ENCODE measurements at regions not wholly inside any gene's neighbourhood (a gene's known extent, or its start where the extent isn't known, plus 50 kb on each side); places are given as distances from the start of the nearest gene placed in this dataset.

- peak overlapping the region; percentile 36 for H3K27ac Mint-ChIP-seq
- H3K36me3 Mint-ChIP-seq, result peaks cover 9% of the 10 kb centered on the region
- H3K4me1 Mint-ChIP-seq, result peaks cover 47% of the 10 kb centered on the region
- H3K9me3 Mint-ChIP-seq, result no peaks in the 10 kb centered on the region
- H3K27me3 Mint-ChIP-seq, result no peaks in the 10 kb centered on the region
- H3K4me3 Mint-ChIP-seq, result no peak overlapping the region
Measured at GRCh38 chr2:181239201-181239799, 217.9 kb upstream of the ITGA4 start.

- Mint-ChIP-seq H3K36me3 (peaks cover 9% of the 10 kb centered on the region), H3K4me1 (peaks cover 48% of the 10 kb centered on the region), H3K27ac (no peak overlapping the region), H3K4me3 (no peak overlapping the region), H3K9me3 (no peaks in the 10 kb centered on the region), H3K27me3 (no peaks in the 10 kb centered on the region)
Measured at GRCh38 chr2:181240844-181241243, 216.3 kb upstream of the ITGA4 start.

GRCh38 chr2:181241366-181241765 lies 215.8 kb upstream of the ITGA4 start:
- Mint-ChIP-seq H3K27ac (no peak overlapping the region), H3K27me3 (no peaks in the 10 kb centered on the region), H3K36me3 (peaks cover 9% of the 10 kb centered on the region), H3K4me3 (no peak overlapping the region), H3K9me3 (no peaks in the 10 kb centered on the region), H3K4me1 (peaks cover 48% of the 10 kb centered on the region)

GRCh38 chr2:181241797-181242196 lies 215.4 kb upstream of the ITGA4 start:
- Mint-ChIP-seq H3K9me3 (no peaks in the 10 kb centered on the region), H3K36me3 (peaks cover 9% of the 10 kb centered on the region), H3K4me3 (no peak overlapping the region), H3K27ac (no peak overlapping the region), H3K4me1 (peaks cover 48% of the 10 kb centered on the region), H3K27me3 (no peaks in the 10 kb centered on the region)

GRCh38 chr2:181242262-181242661 lies 214.9 kb upstream of the ITGA4 start:
- Mint-ChIP-seq H3K9me3 (no peaks in the 10 kb centered on the region), H3K4me3 (no peak overlapping the region), H3K4me1 (peaks cover 48% of the 10 kb centered on the region), H3K27ac (no peak overlapping the region), H3K27me3 (no peaks in the 10 kb centered on the region), H3K36me3 (peaks cover 5% of the 10 kb centered on the region)

GRCh38 chr2:181243319-181243718 lies 213.9 kb upstream of the ITGA4 start:
- Mint-ChIP-seq H3K4me1 (peaks cover 42% of the 10 kb centered on the region), H3K9me3 (no peaks in the 10 kb centered on the region), H3K4me3 (no peak overlapping the region), H3K27ac (peak overlapping the region; percentile 35), H3K27me3 (no peaks in the 10 kb centered on the region), H3K36me3 (peaks cover 4% of the 10 kb centered on the region)

GRCh38 chr2:181250691-181251090 lies 206.5 kb upstream of the ITGA4 start:
- Mint-ChIP-seq H3K9me3 (no peaks in the 10 kb centered on the region), H3K27me3 (no peaks in the 10 kb centered on the region), H3K4me3 (no peak overlapping the region), H3K27ac (no peak overlapping the region), H3K36me3 (peaks cover 6% of the 10 kb centered on the region), H3K4me1 (peaks cover 37% of the 10 kb centered on the region)

GRCh38 chr2:181252262-181253148 lies 204.7 kb upstream of the ITGA4 start:
- H3K27ac Mint-ChIP-seq, result no peak overlapping the region
- peaks cover 37% of the 10 kb centered on the region for H3K4me1 Mint-ChIP-seq
- H3K27me3 Mint-ChIP-seq, result no peaks in the 10 kb centered on the region
- H3K9me3 Mint-ChIP-seq, result no peaks in the 10 kb centered on the region
- peaks cover 10% of the 10 kb centered on the region for H3K36me3 Mint-ChIP-seq
- no peak overlapping the region for H3K4me3 Mint-ChIP-seq

GRCh38 chr2:181253438-181253837 lies 203.7 kb upstream of the ITGA4 start:
- H3K27me3 Mint-ChIP-seq, result no peaks in the 10 kb centered on the region
- peaks cover 37% of the 10 kb centered on the region for H3K4me1 Mint-ChIP-seq
- peaks cover 10% of the 10 kb centered on the region for H3K36me3 Mint-ChIP-seq
- no peaks in the 10 kb centered on the region for H3K9me3 Mint-ChIP-seq
- no peak overlapping the region for H3K4me3 Mint-ChIP-seq
- H3K27ac Mint-ChIP-seq, result no peak overlapping the region

- Mint-ChIP-seq H3K4me1 (peaks cover 43% of the 10 kb centered on the region), H3K9me3 (no peaks in the 10 kb centered on the region), H3K4me3 (no peak overlapping the region), H3K36me3 (peaks cover 12% of the 10 kb centered on the region), H3K27ac (no peak overlapping the region), H3K27me3 (no peaks in the 10 kb centered on the region)
Measured at GRCh38 chr2:181255651-181256050, 201.5 kb upstream of the ITGA4 start.

- no peaks in the 10 kb centered on the region for H3K27me3 Mint-ChIP-seq
- no peaks in the 10 kb centered on the region for H3K9me3 Mint-ChIP-seq
- no peak overlapping the region for H3K4me3 Mint-ChIP-seq
- peaks cover 10% of the 10 kb centered on the region for H3K36me3 Mint-ChIP-seq
- H3K4me1 Mint-ChIP-seq, result peaks cover 42% of the 10 kb centered on the region
- no peak overlapping the region for H3K27ac Mint-ChIP-seq
Measured at GRCh38 chr2:181258720-181259119, 198.5 kb upstream of the ITGA4 start.

- peaks cover 41% of the 10 kb centered on the region for H3K4me1 Mint-ChIP-seq
- H3K9me3 Mint-ChIP-seq, result no peaks in the 10 kb centered on the region
- H3K36me3 Mint-ChIP-seq, result peaks cover 14% of the 10 kb centered on the region
- H3K27me3 Mint-ChIP-seq, result no peaks in the 10 kb centered on the region
- H3K4me3 Mint-ChIP-seq, result no peak overlapping the region
- H3K27ac Mint-ChIP-seq, result no peak overlapping the region
Measured at GRCh38 chr2:181262782-181263181, 194.4 kb upstream of the ITGA4 start.

GRCh38 chr2:181264001-181264400 lies 193.2 kb upstream of the ITGA4 start:
- peaks cover 41% of the 10 kb centered on the region for H3K4me1 Mint-ChIP-seq

GRCh38 chr2:181264441-181264840 lies 192.7 kb upstream of the ITGA4 start:
- no peak overlapping the region for H3K4me3 Mint-ChIP-seq
- no peaks in the 10 kb centered on the region for H3K9me3 Mint-ChIP-seq
- peaks cover 21% of the 10 kb centered on the region for H3K36me3 Mint-ChIP-seq
- peaks cover 41% of the 10 kb centered on the region for H3K4me1 Mint-ChIP-seq
- no peaks in the 10 kb centered on the region for H3K27me3 Mint-ChIP-seq
- no peak overlapping the region for H3K27ac Mint-ChIP-seq

More at GRCh38 chr2:181264001-181264400, 193.2 kb upstream of the ITGA4 start:
- no peak overlapping the region for H3K4me3 Mint-ChIP-seq
- peaks cover 18% of the 10 kb centered on the region for H3K36me3 Mint-ChIP-seq
- no peak overlapping the region for H3K27ac Mint-ChIP-seq
- no peaks in the 10 kb centered on the region for H3K9me3 Mint-ChIP-seq
- no peaks in the 10 kb centered on the region for H3K27me3 Mint-ChIP-seq

GRCh38 chr2:181266614-181267013 lies 190.6 kb upstream of the ITGA4 start:
- H3K27ac Mint-ChIP-seq, result no peak overlapping the region
- no peaks in the 10 kb centered on the region for H3K27me3 Mint-ChIP-seq
- H3K4me1 Mint-ChIP-seq, result peaks cover 40% of the 10 kb centered on the region
- peaks cover 20% of the 10 kb centered on the region for H3K36me3 Mint-ChIP-seq
- no peak overlapping the region for H3K4me3 Mint-ChIP-seq
- no peaks in the 10 kb centered on the region for H3K9me3 Mint-ChIP-seq

- no peaks in the 10 kb centered on the region for H3K27me3 Mint-ChIP-seq
- no peak overlapping the region for H3K4me3 Mint-ChIP-seq
- H3K27ac Mint-ChIP-seq, result no peak overlapping the region
- no peaks in the 10 kb centered on the region for H3K9me3 Mint-ChIP-seq
- H3K4me1 Mint-ChIP-seq, result peaks cover 34% of the 10 kb centered on the region
- H3K36me3 Mint-ChIP-seq, result peaks cover 18% of the 10 kb centered on the region
Measured at GRCh38 chr2:181268174-181268867, 188.9 kb upstream of the ITGA4 start.
